HCT116 (cell line): ENCODE measurements at regions not wholly inside any gene's neighbourhood (a gene's known extent, or its start where the extent isn't known, plus 50 kb on each side); places are given as distances from the start of the nearest gene placed in this dataset.

ENCODE experiments used
- CEBPB ChIP-seq: IDR thresholded peaks from 2 replicates; pipeline ENCODE4 v1.6.1; 2012; ENCODE audit warnings: low read depth
- POLR2AphosphoS5 ChIP-seq: IDR thresholded peaks from 2 replicates; pipeline ENCODE4 v1.6.1; 2011; ENCODE audit warnings: mild to moderate bottlenecking, low read depth, low read length, moderate library complexity

- TF ChIP-seq POLR2AphosphoS5 (no peak), CEBPB (no peak)
These were observed 509.4 kb upstream of the API5 start for GRCh38 chr11:42802201-42802899.
